Loucy (cell line): ENCODE measurements at regions not wholly inside any gene's neighbourhood (a gene's known extent, or its start where the extent isn't known, plus 50 kb on each side); places are given as distances from the start of the nearest gene placed in this dataset.

Source experiments
- CTCF ChIP-seq: fragments of 200-600 bp; sonication (generic); conservative IDR thresholded peaks from 2 replicates; pipeline ENCODE4 v1.5.1; 2014; ENCODE audit warnings: mild to moderate bottlenecking, antibody characterized with exemption, low read length
- EZH2phosphoT487 ChIP-seq: fragments of 200-600 bp; IDR thresholded peaks from 2 replicates; pipeline ENCODE4 v1.6.1; 2018; ENCODE audit warnings: antibody characterized with exemption, mild to moderate bottlenecking, moderate library complexity, borderline replicate concordance

GRCh38 chr7:22008683-22009082 is 63.0 kb upstream of the CDCA7L start:
- TF ChIP-seq CTCF (no peak), EZH2phosphoT487 (no peak)
